Endothelial cell of umbilical vein (primary cell): ENCODE measurements at regions not wholly inside any gene's neighbourhood (a gene's known extent, or its start where the extent isn't known, plus 50 kb on each side); places are given as distances from the start of the nearest gene placed in this dataset.

ENCODE experiments used
- BruUV-seq: library from RNA; stranded (reverse); fragments of 400-500 nt; replicated peaks from 2 replicates; lab custom pipeline; 2021; lab: Mats Ljungman, UMichigan
- CTCF ChIA-PET: fragments of 300-600, 350-600 bp; sonication (Branson Sonifier 250); formaldehyde crosslinking; loops from one replicate; lab custom pipeline; 2021; ENCODE audit warnings: antibody characterized with exemption, inconsistent platforms; lab: Charles Lee
- POLR2A ChIA-PET: fragments of 300-600, 350-600 bp; sonication (Branson Sonifier 250); formaldehyde crosslinking; loops from one replicate; lab custom pipeline; 2021; ENCODE audit warnings: antibody characterized with exemption, inconsistent platforms; lab: Charles Lee
- DNase-seq: peaks from one replicate; pipeline ENCODE4 v3.0.0-alpha.2; 2011; ENCODE audit warnings: low read depth, low spot score
- FAIRE-seq: peaks from 2 replicates; lab custom pipeline; 2011; peaks lifted over from hg19 to GRCh38; lab: Jason Lieb, UNC
- H2AFZ ChIP-seq: 2 replicates; pipeline ENCODE4 v1.6.0; 2012; ENCODE audit warnings: low read depth, low read length, control low read depth, inconsistent platforms
- H3K27ac ChIP-seq: 2 replicates; pipeline ENCODE4 v1.5.1; 2011; ENCODE audit warnings: low read depth, mild to moderate bottlenecking, control low read depth, low read length, moderate library complexity; ENCODE audit not compliant: insufficient read depth
- H3K27me3 ChIP-seq, 2 experiments: 2 replicates each; pipeline versions ENCODE4 v1.6.0 to v1.6.1; 2011; ENCODE audit warnings: low read length in 2 of 2, mixed read lengths in 1 of 2; ENCODE audit not compliant: control insufficient read depth in 2 of 2, insufficient read depth in 2 of 2
- H3K36me3 ChIP-seq, 2 experiments: 2 replicates in 1 of 2; 3 replicates in 1 of 2; pipeline ENCODE4 v1.5.1; 2011; ENCODE audit warnings: low read length in 2 of 2, mild to moderate bottlenecking in 1 of 2, moderate library complexity in 1 of 2; ENCODE audit not compliant: control insufficient read depth in 2 of 2, insufficient read depth in 2 of 2; ENCODE audit errors: extremely low read depth in 1 of 2
- H3K4me1 ChIP-seq: 3 replicates; pipeline ENCODE4 v1.5.1; 2011; ENCODE audit warnings: mild to moderate bottlenecking, low read length; ENCODE audit not compliant: control insufficient read depth, insufficient read depth; ENCODE audit errors: extremely low read depth
- H3K4me2 ChIP-seq: 2 replicates; pipeline ENCODE4 v1.6.1; 2011; ENCODE audit warnings: low read length, control low read depth, mixed read lengths; ENCODE audit not compliant: insufficient read depth
- H3K4me3 ChIP-seq, 3 experiments: fragments of 200-600 bp in 1 of 3; sonication (generic), shearing (Covaris generic) in 1 of 3; replicated peaks in 1 of 3; 2 replicates each; pipeline ENCODE4 v1.5.1; 2011 to 2016; ENCODE audit warnings: control low read depth in 3 of 3, low read length in 3 of 3, mild to moderate bottlenecking in 2 of 3, inconsistent platforms in 1 of 3, low read depth in 1 of 3, moderate library complexity in 1 of 3; ENCODE audit not compliant: insufficient read depth in 1 of 3
- H3K79me2 ChIP-seq: 2 replicates; pipeline ENCODE4 v1.6.0; 2012; ENCODE audit warnings: low read length, inconsistent platforms; ENCODE audit not compliant: control insufficient read depth, insufficient read depth
- H3K9ac ChIP-seq: replicated peaks from 2 replicates; pipeline ENCODE3; 2011; ENCODE audit warnings: low read length, control low read depth; ENCODE audit not compliant: insufficient read depth; ENCODE audit errors: extremely low read depth
- H3K9me1 ChIP-seq: replicated peaks from 3 replicates; pipeline ENCODE4 v1.6.0; 2011; ENCODE audit warnings: mild to moderate bottlenecking, low read length; ENCODE audit not compliant: control insufficient read depth, insufficient read depth; ENCODE audit errors: extremely low read depth
- H3K9me3 ChIP-seq: replicated peaks from 2 replicates; pipeline ENCODE4 v1.5.1; 2012; ENCODE audit warnings: low read length, inconsistent platforms; ENCODE audit not compliant: control insufficient read depth, insufficient read depth
- H4K20me1 ChIP-seq: replicated peaks from 2 replicates; pipeline ENCODE3; 2011; ENCODE audit warnings: mild to moderate bottlenecking, low read length; ENCODE audit not compliant: control insufficient read depth, insufficient read depth; ENCODE audit errors: extremely low read depth
- EZH2 ChIP-seq: IDR thresholded peaks from 2 replicates; pipeline ENCODE4 v1.6.1; 2012; ENCODE audit warnings: borderline replicate concordance, low read depth, mild to moderate bottlenecking, moderate library complexity, low read length, inconsistent platforms; ENCODE audit not compliant: severe bottlenecking
- FOS ChIP-seq: IDR thresholded peaks from 2 replicates; pipeline ENCODE4 v1.6.1; 2011; ENCODE audit warnings: mild to moderate bottlenecking, low read length, moderate library complexity, borderline replicate concordance; ENCODE audit not compliant: insufficient read depth
- GATA2 ChIP-seq: IDR thresholded peaks from 2 replicates; pipeline ENCODE4 v1.7.0; 2011; ENCODE audit warnings: low read depth, mild to moderate bottlenecking, moderate library complexity, mixed read lengths, low read length; ENCODE audit not compliant: insufficient read length, insufficient read depth
- JUN ChIP-seq: IDR thresholded peaks from 2 replicates; pipeline ENCODE4 v1.6.1; 2011; ENCODE audit warnings: borderline replicate concordance, low read depth; ENCODE audit not compliant: insufficient read length, insufficient read depth
- MYC ChIP-seq: IDR thresholded peaks from one replicate; pipeline ENCODE4 v1.6.1; 2011; ENCODE audit warnings: mild to moderate bottlenecking, low read depth, low read length
- POLR2A ChIP-seq: IDR thresholded peaks from 2 replicates; pipeline ENCODE4 v1.6.1; 2012; ENCODE audit warnings: low read depth, mild to moderate bottlenecking, control low read depth, low read length
- POLR2AphosphoS5 ChIP-seq: IDR thresholded peaks from 2 replicates; pipeline ENCODE4 v1.6.1; 2012; ENCODE audit warnings: low read depth, mild to moderate bottlenecking, control low read depth, low read length, moderate library complexity; ENCODE audit not compliant: insufficient read depth
- dilution Hi-C: fragments of 300-500 bp; cut with MboI; formaldehyde crosslinking; loops from one replicate; pipeline ENCODE4 v1.15.0; 2019; ENCODE audit warnings: low sequenced_read_pairs; ENCODE audit not compliant: extremely low pct_ligation_motif_present
- intact Hi-C: fragments of 100-400 bp; cut with micrococcal nuclease; formaldehyde crosslinking; loops from one replicate; pipeline ENCODE4 v1.10.0; 2022
- TF ChIP-seq, protein P1 (sequence below), 2 donors: IDR thresholded peaks; 1 replicate in 1 of 2; 2 replicates in 1 of 2; pipeline ENCODE4 v1.5.1; 2011; ENCODE audit warnings: low read length in 2 of 2, mild to moderate bottlenecking in 2 of 2, moderate library complexity in 2 of 2, control low read depth in 1 of 2, inconsistent platforms in 1 of 2, low read depth in 1 of 2; ENCODE audit not compliant: insufficient read depth in 1 of 2; ENCODE audit errors: extremely low read depth in 1 of 2
- TF ChIP-seq, protein P2 (sequence below): IDR thresholded peaks from 2 replicates; pipeline ENCODE4 v1.6.1; 2011; ENCODE audit not compliant: insufficient read depth, insufficient read length

DNA sequence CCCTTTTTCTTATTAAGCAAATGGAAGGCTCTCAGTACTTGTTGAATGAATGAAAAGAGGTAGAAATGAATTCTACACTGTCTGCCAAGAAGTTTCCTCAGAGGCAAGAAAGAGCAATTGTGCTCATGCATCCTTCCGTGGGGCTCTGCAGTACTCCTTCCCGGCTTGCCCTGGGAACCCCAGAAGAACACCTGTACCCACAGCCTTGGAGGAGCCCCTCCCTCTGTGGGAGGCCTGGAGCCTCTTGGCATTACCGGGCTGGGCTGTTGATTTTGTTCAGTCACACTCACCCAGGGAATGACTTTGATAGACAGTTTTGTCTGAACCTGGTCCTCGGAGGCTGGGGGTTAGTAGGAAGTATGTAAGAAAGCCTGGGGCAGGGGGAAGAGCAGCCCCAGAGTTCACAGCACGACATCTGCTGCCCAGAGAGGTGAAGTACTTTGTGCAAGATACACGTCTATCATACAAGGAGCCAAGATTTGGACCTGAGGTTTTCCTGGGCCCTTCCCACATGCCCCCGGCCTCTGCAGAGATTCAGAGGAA, 134.8 kb upstream of the GDF10 start:
- no peak for TF ChIP-seq FOS
- TF ChIP-seq, protein P1, sequence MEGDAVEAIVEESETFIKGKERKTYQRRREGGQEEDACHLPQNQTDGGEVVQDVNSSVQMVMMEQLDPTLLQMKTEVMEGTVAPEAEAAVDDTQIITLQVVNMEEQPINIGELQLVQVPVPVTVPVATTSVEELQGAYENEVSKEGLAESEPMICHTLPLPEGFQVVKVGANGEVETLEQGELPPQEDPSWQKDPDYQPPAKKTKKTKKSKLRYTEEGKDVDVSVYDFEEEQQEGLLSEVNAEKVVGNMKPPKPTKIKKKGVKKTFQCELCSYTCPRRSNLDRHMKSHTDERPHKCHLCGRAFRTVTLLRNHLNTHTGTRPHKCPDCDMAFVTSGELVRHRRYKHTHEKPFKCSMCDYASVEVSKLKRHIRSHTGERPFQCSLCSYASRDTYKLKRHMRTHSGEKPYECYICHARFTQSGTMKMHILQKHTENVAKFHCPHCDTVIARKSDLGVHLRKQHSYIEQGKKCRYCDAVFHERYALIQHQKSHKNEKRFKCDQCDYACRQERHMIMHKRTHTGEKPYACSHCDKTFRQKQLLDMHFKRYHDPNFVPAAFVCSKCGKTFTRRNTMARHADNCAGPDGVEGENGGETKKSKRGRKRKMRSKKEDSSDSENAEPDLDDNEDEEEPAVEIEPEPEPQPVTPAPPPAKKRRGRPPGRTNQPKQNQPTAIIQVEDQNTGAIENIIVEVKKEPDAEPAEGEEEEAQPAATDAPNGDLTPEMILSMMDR (IDR thresholded peaks at IDR 0.05; ENCODE audit: extremely low read depth in 1 of 2, insufficient read depth in 1 of 2, low read depth in 1 of 2, low read length in 2 of 2), result no peak
- no peak for TF ChIP-seq GATA2
- TF ChIP-seq, protein P2, sequence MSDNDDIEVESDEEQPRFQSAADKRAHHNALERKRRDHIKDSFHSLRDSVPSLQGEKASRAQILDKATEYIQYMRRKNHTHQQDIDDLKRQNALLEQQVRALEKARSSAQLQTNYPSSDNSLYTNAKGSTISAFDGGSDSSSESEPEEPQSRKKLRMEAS, result no peak
- TF ChIP-seq MYC, result no peak
- TF ChIP-seq EZH2, result no peak
- no peak for TF ChIP-seq JUN
- no peak for TF ChIP-seq POLR2AphosphoS5
- TF ChIP-seq POLR2A, result no peak
- no peaks in the 10 kb centered on the region for H3K9me1 ChIP-seq
- no peaks in the 10 kb centered on the region for H3K36me3 ChIP-seq
- no peaks in the 10 kb centered on the region for H3K27me3 ChIP-seq
- no peak overlapping the region for H3K4me2 ChIP-seq
- DNase-seq (no peak), FAIRE-seq (no peak)
- no peaks in the 10 kb centered on the region for H3K9me3 ChIP-seq
- no peak overlapping the region for H3K9ac ChIP-seq
- no TSS peak for BruUV-seq
- dilution Hi-C loops, result no loop called here
- H2AFZ ChIP-seq, result no peak overlapping the region
- no peak overlapping the region for H3K4me3 ChIP-seq
- no peaks in the 10 kb centered on the region for H3K4me1 ChIP-seq
- H3K27ac ChIP-seq, result no peak overlapping the region
- H3K79me2 ChIP-seq, result no peaks in the 10 kb centered on the region
- H4K20me1 ChIP-seq, result no peaks in the 10 kb centered on the region
- intact Hi-C loops, result no loop called here
- CTCF ChIA-PET, result interaction anchor here (1.2 kb wide), 1 partner anchor 11 kb away, joined by 3 read pairs; no protein-coding TSS in a partner anchor
- POLR2A ChIA-PET, result no interaction called here
